NCI-H2196 treated with DMSO at 0.1 percent for 48 hours (cell line): ENCODE measurements at regions not wholly inside any gene's neighbourhood (a gene's known extent, or its start where the extent isn't known, plus 50 kb on each side); places are given as distances from the start of the nearest gene placed in this dataset.
"Not testable (repeated sequence)": the region's sequence is repeated elsewhere in the genome, so short reads cannot be mapped to it uniquely, and the experiment has no call there.

ENCODE experiments used
- DNase-seq: peaks from one replicate; lab custom pipeline; 2025; ENCODE audit not compliant: unreplicated experiment; lab: John Stamatoyannopoulos, UW

GRCh38 chr5:130616161-130616560 is 548.9 kb downstream of the HINT1 start:
- DNase-seq = no peak

- DNase-seq = no peak
These were observed 559.8 kb downstream of the HINT1 start for GRCh38 chr5:130605234-130605633.

- not testable (repeated sequence) for DNase-seq
These were observed 568.4 kb downstream of the HINT1 start for GRCh38 chr5:130596647-130597046.

DNA sequence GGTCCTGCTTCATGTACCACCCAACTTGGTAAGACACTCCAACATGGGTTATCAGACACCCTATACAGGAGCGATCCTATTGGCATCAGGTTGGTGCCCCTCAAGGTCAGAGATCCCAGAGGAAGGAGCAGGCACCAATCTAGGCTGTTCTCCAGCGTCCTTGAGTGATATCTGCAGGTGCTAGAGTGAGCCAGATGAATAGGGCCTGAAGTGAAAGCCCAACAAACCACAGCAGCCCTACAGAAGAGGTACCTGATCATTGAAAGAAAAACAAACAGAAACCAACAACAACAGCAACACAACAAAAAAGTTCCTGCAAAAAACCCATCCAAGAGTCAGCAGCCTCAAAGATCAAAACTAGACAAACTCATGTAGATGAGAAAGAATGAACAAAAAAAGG is 584.8 kb downstream of the HINT1 start:
- no peak for DNase-seq

GRCh38 chr5:130578354-130578753 is 586.7 kb downstream of the HINT1 start:
- DNase-seq = no peak

GRCh38 chr5:130571076-130571475 is 594.0 kb downstream of the HINT1 start:
- no peak for DNase-seq

DNA sequence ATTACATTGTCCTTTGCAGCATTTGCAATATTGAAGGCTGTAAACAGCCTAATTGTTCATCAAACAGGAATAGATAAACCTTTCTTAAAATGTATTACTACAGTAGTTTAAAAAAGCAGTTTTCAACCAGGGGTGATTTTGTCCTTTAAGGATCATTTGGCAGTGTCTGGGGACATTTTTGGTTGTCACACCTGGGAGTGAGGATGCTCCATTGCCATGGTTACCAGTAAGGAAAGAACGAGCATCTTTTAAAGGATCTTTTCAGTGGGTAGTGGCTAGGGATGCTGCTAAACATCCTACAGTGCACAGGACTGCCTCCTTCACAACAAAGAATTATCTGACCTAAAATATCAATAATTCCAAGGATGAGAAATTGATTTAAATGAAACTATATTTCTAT is 596.3 kb downstream of the HINT1 start:
- no peak for DNase-seq

- DNase-seq = no peak
These were observed 609.6 kb downstream of the HINT1 start for GRCh38 chr5:130555429-130555828.

DNA sequence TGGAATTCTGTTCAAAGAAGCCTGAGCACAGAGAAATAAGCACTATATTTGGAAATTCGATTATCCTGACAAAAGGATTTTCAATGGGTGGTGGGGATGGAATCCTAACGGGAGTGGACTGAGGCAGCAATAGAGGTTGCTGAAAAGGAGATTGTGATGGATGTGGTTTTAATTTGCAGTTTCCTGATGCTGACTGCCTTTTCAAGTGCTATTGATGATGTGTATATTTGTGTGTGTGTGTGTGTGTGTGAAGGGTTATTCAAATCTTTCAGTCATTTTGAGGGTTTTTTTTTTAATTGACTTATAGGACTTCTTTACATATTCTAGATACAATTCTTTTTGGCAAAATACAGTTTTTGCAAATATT is 614.5 kb downstream of the HINT1 start:
- no peak for DNase-seq

- no peak for DNase-seq
These were observed 615.0 kb downstream of the HINT1 start for GRCh38 chr5:130549884-130550561.

GRCh38 chr5:130546211-130546610 is 618.8 kb downstream of the HINT1 start:
- DNase-seq = no peak

- no peak for DNase-seq
These were observed 619.8 kb downstream of the HINT1 start for GRCh38 chr5:130545291-130545690.

DNA sequence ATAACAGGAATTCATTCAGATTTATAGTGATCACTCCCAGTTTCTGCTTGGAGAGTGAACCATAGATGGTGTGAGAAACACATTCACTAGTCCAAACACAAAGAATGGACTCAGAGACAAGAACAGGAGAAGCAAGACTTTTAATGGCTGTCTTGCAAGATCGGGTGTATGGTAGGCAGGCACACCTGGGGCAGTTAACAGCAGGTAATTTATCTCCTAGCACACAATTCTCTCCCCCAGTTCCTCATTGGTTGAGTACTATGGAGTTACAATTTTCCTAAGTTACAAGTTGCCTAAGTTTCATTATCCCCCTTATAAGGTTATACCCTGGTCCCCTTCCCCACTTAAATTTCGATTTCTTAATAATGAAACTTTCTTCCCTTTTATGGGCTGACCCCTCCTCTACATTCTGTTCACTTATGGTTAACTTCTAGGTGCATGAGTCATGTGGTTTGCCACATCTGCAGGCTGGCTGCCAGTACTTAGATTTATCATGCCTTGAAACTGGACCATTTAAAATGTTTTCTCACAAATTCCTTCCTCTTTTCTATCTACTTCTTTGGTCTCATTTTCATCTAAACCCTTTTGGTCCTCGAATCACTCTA is 623.3 kb downstream of the HINT1 start:
- no peak for DNase-seq

DNA sequence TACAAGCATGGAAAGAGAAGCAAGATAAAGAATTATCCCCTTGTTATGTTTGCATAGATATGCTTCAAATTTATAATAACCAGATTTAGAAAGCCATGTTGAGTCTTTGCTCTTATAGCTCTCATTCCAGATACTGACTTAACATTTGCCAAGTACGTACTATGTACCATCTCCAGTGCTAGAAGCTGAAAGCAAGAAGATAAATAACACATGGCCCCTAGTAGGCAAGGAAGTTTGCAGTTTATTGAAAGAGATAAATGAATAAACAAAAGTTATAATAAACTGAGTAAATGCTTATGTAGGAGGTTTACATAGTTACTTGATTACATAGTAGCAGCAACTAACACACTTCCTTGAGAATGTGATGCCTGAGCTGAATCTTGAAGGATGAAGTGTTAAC is 628.4 kb downstream of the HINT1 start:
- no peak for DNase-seq

DNA sequence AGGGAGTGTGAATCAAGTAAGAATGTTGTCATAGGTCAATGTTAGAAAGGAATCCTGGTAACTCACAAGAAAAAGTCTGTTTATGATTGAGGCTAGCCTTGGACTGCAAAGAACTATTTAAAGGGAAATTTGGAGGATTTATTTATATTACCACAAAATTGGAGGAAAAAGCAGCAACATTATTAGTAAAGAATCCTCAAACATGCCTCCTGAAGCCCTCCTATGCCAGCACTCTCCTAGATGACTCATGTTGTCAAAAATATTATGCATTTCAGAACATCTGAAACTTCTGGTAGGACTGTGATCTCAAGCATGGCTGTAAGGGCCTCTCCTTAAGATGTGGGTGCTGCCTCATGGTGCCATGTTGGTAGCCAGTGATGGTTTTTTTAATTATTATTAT is 628.5 kb downstream of the CHSY3 start:
- no peak for DNase-seq

- no peak for DNase-seq
These were observed 625.5 kb downstream of the CHSY3 start for GRCh38 chr5:130529511-130530485.

DNA sequence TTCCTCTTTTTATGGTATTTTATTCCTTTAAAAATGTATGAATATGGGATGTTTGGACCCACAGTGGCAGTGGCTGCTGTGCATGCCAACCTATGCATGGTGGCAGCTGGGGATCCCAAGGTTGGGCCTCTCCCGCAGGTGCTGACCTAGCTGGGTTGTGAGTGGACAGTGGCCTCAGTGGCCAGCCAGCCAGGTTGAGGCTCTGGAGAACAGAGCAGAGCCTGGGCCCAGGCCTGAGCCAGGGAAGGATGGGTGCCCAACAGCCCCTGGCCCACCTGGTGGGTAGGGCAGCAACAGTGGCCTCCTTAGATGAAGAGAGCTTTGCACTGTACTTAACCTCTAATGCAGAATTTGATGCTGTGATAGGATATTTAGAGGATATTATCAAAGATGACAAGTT is 624.8 kb downstream of the CHSY3 start:
- DNase-seq = no peak

DNA sequence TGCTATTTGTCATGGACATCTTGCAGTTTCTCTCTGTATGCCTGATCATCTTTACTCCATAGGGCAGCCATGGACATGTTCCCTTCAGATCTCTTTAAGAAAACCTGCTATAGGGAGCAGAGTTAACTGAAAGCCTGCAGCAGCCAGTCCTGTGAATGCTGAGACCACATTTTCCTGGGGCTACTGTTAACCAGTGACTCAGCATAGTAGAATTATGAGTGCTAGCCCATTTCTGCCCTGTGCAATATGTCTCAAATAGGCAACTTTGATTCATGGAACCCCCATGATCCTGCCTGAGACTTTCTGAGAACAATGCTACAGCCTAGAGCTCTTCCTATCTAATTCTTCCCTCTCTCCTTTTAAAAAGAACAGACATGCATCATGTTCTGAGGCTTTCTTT is 624.2 kb downstream of the CHSY3 start:
- no peak for DNase-seq

DNA sequence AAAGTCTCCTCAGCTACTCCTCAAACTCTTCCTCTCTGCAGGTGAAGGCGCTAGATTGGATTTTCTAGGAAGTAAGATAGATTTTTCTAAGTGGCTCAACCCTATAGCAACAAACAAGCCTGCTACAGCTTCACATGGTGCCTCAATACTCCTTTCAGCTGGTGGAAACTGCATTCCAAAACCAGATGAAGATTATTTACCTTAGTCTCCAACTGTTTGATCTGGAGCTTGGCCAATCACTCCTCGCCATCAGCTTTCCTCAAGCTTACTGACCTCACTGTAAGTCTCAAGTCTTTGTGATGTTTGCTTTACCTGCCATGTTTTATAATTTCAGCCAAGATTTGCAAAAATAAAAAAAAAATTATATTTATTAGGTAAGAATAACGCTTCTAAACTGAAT is 622.4 kb downstream of the CHSY3 start:
- DNase-seq = no peak

- no peak for DNase-seq
These were observed 615.9 kb downstream of the CHSY3 start for GRCh38 chr5:130520211-130520610.

- DNase-seq = no peak
These were observed 610.9 kb downstream of the CHSY3 start for GRCh38 chr5:130514984-130515690.
